Esophagus muscularis mucosa (tissue), 4 donors: ENCODE measurements at regions not wholly inside any gene's neighbourhood (a gene's known extent, or its start where the extent isn't known, plus 50 kb on each side); places are given as distances from the start of the nearest gene placed in this dataset.

Source experiments
- DNase-seq: peaks from one replicate; pipeline ENCODE4 v3.0.0-alpha.2; 2017; ENCODE audit errors: extremely low spot score
- H3K27ac ChIP-seq, 4 donors: fragments of 200-600 bp; sonication (generic); replicated peaks in 1 of 4; 1 replicate in 3 of 4; 2 replicates in 1 of 4; pipeline ENCODE4 v1.5.1; 2016 to 2019; ENCODE audit warnings: mild to moderate bottlenecking in 1 of 4
- H3K27me3 ChIP-seq, 4 donors: fragments of 200-600 bp; sonication (generic); one replicate each; pipeline versions ENCODE4 v1.5.1 to v1.6.0; 2016 to 2019
- H3K36me3 ChIP-seq, 4 donors: fragments of 200-600 bp; sonication (generic); one replicate each; pipeline ENCODE4 v1.5.1; 2016 to 2019
- H3K4me1 ChIP-seq, 4 donors: fragments of 200-600 bp; sonication (generic); one replicate each; pipeline ENCODE4 v1.5.1; 2016 to 2019
- H3K4me3 ChIP-seq, 4 donors: fragments of 200-600 bp; sonication (generic); 1 replicate in 2 of 4; 2 replicates in 2 of 4; pipeline ENCODE4 v1.5.1; 2016 to 2019; ENCODE audit warnings: mild to moderate bottlenecking in 4 of 4, moderate library complexity in 1 of 4
- H3K9me3 ChIP-seq, 4 donors: fragments of 200-600 bp; sonication (generic); 1 replicate in 3 of 4; 2 replicates in 1 of 4; pipeline ENCODE4 v1.5.1; 2016 to 2019
- CTCF ChIP-seq, 3 experiments: fragments of 200-600 bp in 2 of 3; fragments of 450-650 bp in 1 of 3; sonication (generic) in 2 of 3; IDR thresholded peaks; one replicate each; pipeline ENCODE4 v1.5.1; 2017 to 2019; ENCODE audit warnings: antibody characterized with exemption in 3 of 3, mild to moderate bottlenecking in 2 of 3, moderate library complexity in 1 of 3
- EP300 ChIP-seq: sonication (generic); formaldehyde crosslinking; IDR thresholded peaks from one replicate; pipeline ENCODE4 v1.6.1; 2017; ENCODE audit warnings: antibody characterized with exemption
- POLR2A ChIP-seq: fragments of 450-650 bp; IDR thresholded peaks from one replicate; pipeline ENCODE4 v1.6.1; 2017; ENCODE audit warnings: antibody characterized with exemption, moderate library complexity, mild to moderate bottlenecking, low read depth
- POLR2AphosphoS5 ChIP-seq, 2 donors: sonication (generic); formaldehyde crosslinking; IDR thresholded peaks; one replicate each; pipeline ENCODE4 v1.6.1; 2017; ENCODE audit warnings: antibody characterized with exemption in 2 of 2
- WGBS: methylation state at CpG from one replicate; pipeline ENCODE4 v1.1.5; 2018; 5-methylcytosine and 5-hydroxymethylcytosine counted together
- intact Hi-C: fragments of 100-400 bp; cut with DNase I; formaldehyde crosslinking; loops from one replicate; pipeline ENCODE4 v1.15.1; 2023

- Histone ChIP-seq H3K27ac (no peak overlapping the region), H3K9me3 (no peaks in the 10 kb centered on the region), H3K27me3 (no peaks in the 10 kb centered on the region), H3K36me3 (no peaks in the 10 kb centered on the region), H3K4me1 (no peaks in the 10 kb centered on the region), H3K4me3 (no peak overlapping the region)
- 85% methylated on average over 7 of the region's 7 CpGs for WGBS
- intact Hi-C loops, result no loop called here
- no peak for DNase-seq
- TF ChIP-seq POLR2AphosphoS5 (IDR thresholded peaks at IDR 0.05), result no peak
- no peak for TF ChIP-seq EP300
- no peak for TF ChIP-seq CTCF (IDR thresholded peaks at IDR 0.05)
These were observed 72.1 kb upstream of the STK32A start for GRCh38 chr5:147162740-147163139.

GRCh38 chr5:147167529-147167928 is 67.3 kb upstream of the STK32A start:
- no peak overlapping the region for H3K4me3 ChIP-seq
- no peak for TF ChIP-seq POLR2AphosphoS5 (IDR thresholded peaks at IDR 0.05)
- TF ChIP-seq EP300, result no peak
- TF ChIP-seq CTCF (IDR thresholded peaks at IDR 0.05), result no peak
- TF ChIP-seq POLR2A, result no peak
- no peak for DNase-seq
- no peak overlapping the region for H3K27ac ChIP-seq
- H3K27me3 ChIP-seq, result no peaks in the 10 kb centered on the region
- no peaks in the 10 kb centered on the region for H3K36me3 ChIP-seq
- no peaks in the 10 kb centered on the region for H3K9me3 ChIP-seq
- 82% methylated on average over 3 of the region's 3 CpGs for WGBS
- peaks cover 0 to 9% (median 6%) of the 10 kb centered on the region in 4 donors for H3K4me1 ChIP-seq
- intact Hi-C loops, result no loop called here

- Histone ChIP-seq H3K27ac (no peak overlapping the region), H3K9me3 (no peaks in the 10 kb centered on the region), H3K27me3 (no peaks in the 10 kb centered on the region), H3K4me1 (peaks cover 0 to 9% (median 6%) of the 10 kb centered on the region in 4 donors), H3K36me3 (no peaks in the 10 kb centered on the region), H3K4me3 (no peak overlapping the region)
- intact Hi-C loops, result no loop called here
- 75% methylated on average over 4 of the region's 4 CpGs for WGBS
- DNase-seq, result no peak
- TF ChIP-seq POLR2A (no peak), POLR2AphosphoS5 (IDR thresholded peaks at IDR 0.05) (no peak), EP300 (no peak), CTCF (IDR thresholded peaks at IDR 0.05) (no peak)
These were observed 66.1 kb upstream of the STK32A start for GRCh38 chr5:147168578-147169327.

GRCh38 chr5:147169399-147169798 is 65.4 kb upstream of the STK32A start:
- no peak for DNase-seq
- H3K27ac ChIP-seq, result no peak overlapping the region
- H3K9me3 ChIP-seq, result no peaks in the 10 kb centered on the region
- no peaks in the 10 kb centered on the region for H3K27me3 ChIP-seq
- intact Hi-C loops, result no loop called here
- H3K36me3 ChIP-seq, result no peaks in the 10 kb centered on the region
- no peak overlapping the region for H3K4me3 ChIP-seq
- peaks cover 0 to 9% (median 6%) of the 10 kb centered on the region in 4 donors for H3K4me1 ChIP-seq
- no peak for TF ChIP-seq EP300
- TF ChIP-seq POLR2A, result no peak
- TF ChIP-seq POLR2AphosphoS5 (IDR thresholded peaks at IDR 0.05), result no peak
- TF ChIP-seq CTCF (IDR thresholded peaks at IDR 0.05), result no peak

- no peaks in the 10 kb centered on the region for H3K27me3 ChIP-seq
- H3K4me1 ChIP-seq, result peaks cover 0 to 9% (median 6%) of the 10 kb centered on the region in 4 donors
- H3K9me3 ChIP-seq, result no peaks in the 10 kb centered on the region
- intact Hi-C loops, result no loop called here
- H3K36me3 ChIP-seq, result no peaks in the 10 kb centered on the region
- no peak overlapping the region for H3K27ac ChIP-seq
- no peak for DNase-seq
- WGBS, result 66% methylated on average over 3 of the region's 3 CpGs
- TF ChIP-seq POLR2A (no peak), POLR2AphosphoS5 (IDR thresholded peaks at IDR 0.05) (no peak), CTCF (IDR thresholded peaks at IDR 0.05) (no peak), EP300 (no peak)
- no peak overlapping the region for H3K4me3 ChIP-seq
These were observed 64.9 kb upstream of the STK32A start for GRCh38 chr5:147169901-147170300.
